Ishikawa (cell line): ENCODE measurements at regions not wholly inside any gene's neighbourhood (a gene's known extent, or its start where the extent isn't known, plus 50 kb on each side); places are given as distances from the start of the nearest gene placed in this dataset.

Source experiments
- CEBPB ChIP-seq: IDR thresholded peaks from 2 replicates; pipeline ENCODE4 v1.6.1; 2012
- CREB1 ChIP-seq: IDR thresholded peaks from 2 replicates; pipeline ENCODE4 v1.6.1; 2012; ENCODE audit warnings: low read depth
- EGR1 ChIP-seq: IDR thresholded peaks from 2 replicates; pipeline ENCODE4 v1.6.1; 2012
- EP300 ChIP-seq: IDR thresholded peaks from 2 replicates; pipeline ENCODE4 v1.6.1; 2012; ENCODE audit warnings: borderline replicate concordance
- FOXM1 ChIP-seq: IDR thresholded peaks from 2 replicates; pipeline ENCODE4 v1.6.1; 2012; ENCODE audit warnings: low read depth, borderline replicate concordance
- NFIC ChIP-seq: IDR thresholded peaks from 2 replicates; pipeline ENCODE4 v1.6.1; 2012
- RAD21 ChIP-seq: IDR thresholded peaks from 2 replicates; pipeline ENCODE4 v1.6.1; 2012; ENCODE audit warnings: low read depth
- TAF1 ChIP-seq: IDR thresholded peaks from 2 replicates; pipeline ENCODE4 v1.6.1; 2012; ENCODE audit warnings: low read depth, mild to moderate bottlenecking
- TCF12 ChIP-seq: IDR thresholded peaks from 2 replicates; pipeline ENCODE4 v1.6.1; 2012; ENCODE audit warnings: low read depth
- TEAD4 ChIP-seq: IDR thresholded peaks from 2 replicates; pipeline ENCODE4 v1.6.1; 2012
- USF1 ChIP-seq: IDR thresholded peaks from 2 replicates; pipeline ENCODE4 v1.6.1; 2012
- YY1 ChIP-seq: IDR thresholded peaks from 2 replicates; pipeline ENCODE4 v1.6.1; 2012; ENCODE audit warnings: low read depth
- ZBTB7A ChIP-seq: IDR thresholded peaks from 2 replicates; pipeline ENCODE4 v1.6.1; 2012; ENCODE audit warnings: low read depth
- TF ChIP-seq, protein P1 (sequence below): IDR thresholded peaks from 2 replicates; pipeline ENCODE4 v1.6.1; 2012
- TF ChIP-seq, protein P2 (sequence below): IDR thresholded peaks from 2 replicates; pipeline ENCODE4 v1.6.1; 2012; ENCODE audit warnings: low read depth, mild to moderate bottlenecking

GRCh38 chr6:115612796-115613479 lies 447.8 kb downstream of the FRK start:
- TF ChIP-seq TEAD4 (no peak), CREB1 (no peak), USF1 (no peak)
- TF ChIP-seq, protein P1, sequence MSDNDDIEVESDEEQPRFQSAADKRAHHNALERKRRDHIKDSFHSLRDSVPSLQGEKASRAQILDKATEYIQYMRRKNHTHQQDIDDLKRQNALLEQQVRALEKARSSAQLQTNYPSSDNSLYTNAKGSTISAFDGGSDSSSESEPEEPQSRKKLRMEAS = no peak

- TF ChIP-seq EGR1 = no peak
- TF ChIP-seq TCF12 = no peak
- no peak for TF ChIP-seq CREB1
- no peak for TF ChIP-seq TEAD4
- no peak for TF ChIP-seq FOXM1
- no peak for TF ChIP-seq ZBTB7A
- no peak for TF ChIP-seq CEBPB
These were observed 448.5 kb downstream of the FRK start for GRCh38 chr6:115612216-115612615.

- TF ChIP-seq YY1 (no peak), CEBPB (no peak), ZBTB7A (no peak), FOXM1 (no peak), EGR1 (no peak), TEAD4 (no peak), NFIC (no peak), USF1 (no peak)
These were observed 450.0 kb downstream of the FRK start for GRCh38 chr6:115610696-115611095.

- TF ChIP-seq FOXM1 (no peak), ZBTB7A (no peak), TCF12 (no peak), USF1 (no peak), YY1 (no peak), TEAD4 (no peak), EP300 (no peak), NFIC (no peak), CEBPB (no peak), CREB1 (no peak), TAF1 (no peak), EGR1 (no peak), RAD21 (no peak)
- TF ChIP-seq, protein P2, sequence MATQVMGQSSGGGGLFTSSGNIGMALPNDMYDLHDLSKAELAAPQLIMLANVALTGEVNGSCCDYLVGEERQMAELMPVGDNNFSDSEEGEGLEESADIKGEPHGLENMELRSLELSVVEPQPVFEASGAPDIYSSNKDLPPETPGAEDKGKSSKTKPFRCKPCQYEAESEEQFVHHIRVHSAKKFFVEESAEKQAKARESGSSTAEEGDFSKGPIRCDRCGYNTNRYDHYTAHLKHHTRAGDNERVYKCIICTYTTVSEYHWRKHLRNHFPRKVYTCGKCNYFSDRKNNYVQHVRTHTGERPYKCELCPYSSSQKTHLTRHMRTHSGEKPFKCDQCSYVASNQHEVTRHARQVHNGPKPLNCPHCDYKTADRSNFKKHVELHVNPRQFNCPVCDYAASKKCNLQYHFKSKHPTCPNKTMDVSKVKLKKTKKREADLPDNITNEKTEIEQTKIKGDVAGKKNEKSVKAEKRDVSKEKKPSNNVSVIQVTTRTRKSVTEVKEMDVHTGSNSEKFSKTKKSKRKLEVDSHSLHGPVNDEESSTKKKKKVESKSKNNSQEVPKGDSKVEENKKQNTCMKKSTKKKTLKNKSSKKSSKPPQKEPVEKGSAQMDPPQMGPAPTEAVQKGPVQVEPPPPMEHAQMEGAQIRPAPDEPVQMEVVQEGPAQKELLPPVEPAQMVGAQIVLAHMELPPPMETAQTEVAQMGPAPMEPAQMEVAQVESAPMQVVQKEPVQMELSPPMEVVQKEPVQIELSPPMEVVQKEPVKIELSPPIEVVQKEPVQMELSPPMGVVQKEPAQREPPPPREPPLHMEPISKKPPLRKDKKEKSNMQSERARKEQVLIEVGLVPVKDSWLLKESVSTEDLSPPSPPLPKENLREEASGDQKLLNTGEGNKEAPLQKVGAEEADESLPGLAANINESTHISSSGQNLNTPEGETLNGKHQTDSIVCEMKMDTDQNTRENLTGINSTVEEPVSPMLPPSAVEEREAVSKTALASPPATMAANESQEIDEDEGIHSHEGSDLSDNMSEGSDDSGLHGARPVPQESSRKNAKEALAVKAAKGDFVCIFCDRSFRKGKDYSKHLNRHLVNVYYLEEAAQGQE = no peak
- TF ChIP-seq, protein P1 = no peak
These were observed 451.6 kb downstream of the FRK start for GRCh38 chr6:115609111-115609510.

DNA sequence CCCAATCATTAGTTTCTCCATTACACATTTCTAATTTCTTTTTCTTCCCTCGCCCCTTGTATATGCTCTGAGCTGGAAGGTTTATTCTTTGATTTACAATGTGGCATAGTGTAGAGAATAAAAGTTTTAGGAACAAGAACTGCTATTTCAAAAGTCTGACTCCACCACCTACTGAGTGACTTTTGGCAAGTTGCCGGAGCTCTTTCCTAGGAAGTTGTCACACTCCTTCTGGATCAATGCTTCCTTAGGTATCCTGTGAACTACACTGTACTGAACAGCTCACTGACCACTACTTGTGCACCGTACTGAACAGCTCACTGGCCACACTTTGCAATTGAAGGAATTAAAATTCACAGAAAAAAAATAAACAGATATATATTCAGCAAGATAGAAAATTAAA lies 458.2 kb downstream of the FRK start:
- TF ChIP-seq NFIC (0 out of 2 replicates have a peak, but pooled peaks have one; percentile 12), TAF1 (no peak)

DNA sequence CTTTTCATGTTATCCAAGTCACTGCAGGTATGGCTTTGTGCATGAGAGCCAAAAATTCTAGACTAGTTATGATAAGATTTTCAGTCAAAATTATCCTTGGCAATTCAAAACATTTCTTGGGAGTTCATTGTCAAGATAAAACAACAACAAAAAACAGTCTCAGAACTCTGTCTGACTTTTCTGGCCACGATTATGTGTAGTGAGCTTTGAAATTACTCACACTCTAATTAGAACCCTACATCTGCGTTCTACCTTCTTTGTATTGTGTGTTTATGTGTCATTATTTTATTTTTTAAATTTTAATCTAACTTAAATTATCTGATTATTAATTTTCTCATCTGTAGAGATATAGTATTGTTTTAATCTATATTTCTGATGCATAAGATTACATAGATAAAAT lies 459.2 kb downstream of the FRK start:
- TF ChIP-seq, protein P1 = no peak
- TF ChIP-seq EP300 (no peak), CREB1 (no peak), RAD21 (no peak), ZBTB7A (no peak), FOXM1 (no peak), EGR1 (no peak), TCF12 (no peak), TAF1 (no peak), TEAD4 (no peak), YY1 (no peak), NFIC (no peak), CEBPB (no peak), USF1 (no peak)
- TF ChIP-seq, protein P2 = no peak
